IMR-90 (cell line): ENCODE measurements at regions not wholly inside any gene's neighbourhood (a gene's known extent, or its start where the extent isn't known, plus 50 kb on each side); places are given as distances from the start of the nearest gene placed in this dataset.

Experiments
- ATAC-seq: fragments of 200-7000 bp; cut with Tn5 transposase; 2 replicates; pipeline ENCODE4 v1.9.1; 2020; ENCODE audit warnings: low read depth, mild to moderate bottlenecking, moderate library complexity
- BruUV-seq: library from RNA; stranded (reverse); fragments of 400-500 nt; replicated peaks from 2 replicates; lab custom pipeline; 2021; lab: Mats Ljungman, UMichigan
- CTCF ChIA-PET: fragments of 300-600 bp; formaldehyde crosslinking; extraction: SDS; loops from one replicate; lab custom pipeline; 2021; ENCODE audit warnings: antibody characterized with exemption; lab: Yijun Ruan, JAX
- POLR2A ChIA-PET: fragments of 300-600 bp; sonication (Branson Sonifier 250); formaldehyde crosslinking; loops from one replicate; lab custom pipeline; 2022; ENCODE audit warnings: antibody characterized with exemption; ENCODE audit not compliant: unreplicated experiment; lab: Charles Lee
- DNase-seq: peaks from one replicate; pipeline ENCODE4 v3.0.0; 2013
- H2AFZ ChIP-seq: replicated peaks from 2 replicates; pipeline ENCODE3; 2013; ENCODE audit warnings: low read length, mild to moderate bottlenecking; ENCODE audit not compliant: poor library complexity
- H2AK5ac ChIP-seq: 2 replicates; pipeline ENCODE4 v1.6.1; 2013; ENCODE audit warnings: low read depth, low read length, inconsistent platforms
- H2AK9ac ChIP-seq: replicated peaks from 2 replicates; pipeline ENCODE3; 2013; ENCODE audit warnings: mild to moderate bottlenecking, low read depth, low read length, moderate library complexity; ENCODE audit not compliant: poor library complexity
- H2BK120ac ChIP-seq: 2 replicates; pipeline ENCODE4 v1.6.1; 2013; ENCODE audit warnings: low read depth, low read length, inconsistent platforms
- H2BK15ac ChIP-seq: 3 replicates; pipeline ENCODE4 v1.6.1; 2013; ENCODE audit warnings: low read depth, low read length, inconsistent platforms
- H2BK20ac ChIP-seq: 2 replicates; pipeline ENCODE4 v1.6.1; 2013; ENCODE audit warnings: low read depth, mild to moderate bottlenecking, inconsistent platforms, low read length, moderate library complexity
- H2BK5ac ChIP-seq: 2 replicates; pipeline ENCODE4 v1.6.1; 2013; ENCODE audit warnings: mild to moderate bottlenecking, low read depth, low read length, inconsistent platforms; ENCODE audit not compliant: poor library complexity, severe bottlenecking
- H3K14ac ChIP-seq: replicated peaks from 2 replicates; pipeline ENCODE4 v1.6.1; 2013; ENCODE audit warnings: low read depth, low read length, inconsistent platforms
- H3K18ac ChIP-seq: 2 replicates; pipeline ENCODE4 v1.6.1; 2013; ENCODE audit warnings: low read depth, low read length, control low read depth
- H3K23ac ChIP-seq: 2 replicates; pipeline ENCODE4 v1.6.1; 2013; ENCODE audit warnings: low read depth, low read length, inconsistent platforms
- H3K27ac ChIP-seq: 2 replicates; pipeline ENCODE4 v1.5.1; 2013; ENCODE audit warnings: mild to moderate bottlenecking, control low read depth, low read length; ENCODE audit not compliant: insufficient read depth
- H3K27me3 ChIP-seq: 2 replicates; pipeline ENCODE4 v1.6.1; 2013; ENCODE audit warnings: low read length; ENCODE audit not compliant: control insufficient read depth, insufficient read depth
- H3K36me3 ChIP-seq: 2 replicates; pipeline ENCODE4 v1.6.1; 2013; ENCODE audit warnings: low read length, mixed read lengths; ENCODE audit not compliant: control insufficient read depth, insufficient read depth
- H3K4ac ChIP-seq: 2 replicates; pipeline ENCODE4 v1.6.1; 2013; ENCODE audit warnings: low read depth, low read length, inconsistent platforms
- H3K4me1 ChIP-seq: 2 replicates; pipeline ENCODE4 v1.6.1; 2013; ENCODE audit warnings: low read length, mixed read lengths; ENCODE audit not compliant: control insufficient read depth, insufficient read depth
- H3K4me2 ChIP-seq: 2 replicates; pipeline ENCODE4 v1.6.1; 2013; ENCODE audit warnings: low read depth, mild to moderate bottlenecking, control low read depth, low read length, moderate library complexity
- H3K4me3 ChIP-seq: 2 replicates; pipeline ENCODE4 v1.5.1; 2013; ENCODE audit warnings: low read depth, mild to moderate bottlenecking, control low read depth, low read length, moderate library complexity; ENCODE audit not compliant: insufficient read depth
- H3K56ac ChIP-seq: 2 replicates; pipeline ENCODE4 v1.6.1; 2013; ENCODE audit warnings: low read length, inconsistent platforms; ENCODE audit not compliant: insufficient read depth; ENCODE audit errors: extremely low read depth
- H3K79me1 ChIP-seq, 2 experiments: 2 replicates each; pipeline ENCODE4 v1.6.1; 2013; ENCODE audit warnings: low read length in 2 of 2, inconsistent platforms in 1 of 2, low read depth in 1 of 2
- H3K9ac ChIP-seq: 2 replicates; pipeline ENCODE4 v1.6.1; 2013; ENCODE audit warnings: low read depth, low read length, control low read depth
- H3K9me1 ChIP-seq: 2 replicates; pipeline ENCODE4 v1.6.1; 2013; ENCODE audit warnings: low read length, inconsistent platforms; ENCODE audit not compliant: insufficient read depth
- H3K9me3 ChIP-seq: 2 replicates; pipeline ENCODE4 v1.6.1; 2013; ENCODE audit warnings: low read length; ENCODE audit not compliant: control insufficient read depth, insufficient read depth
- H4K20me1 ChIP-seq: 2 replicates; pipeline ENCODE4 v1.6.1; 2013; ENCODE audit warnings: low read length, inconsistent platforms; ENCODE audit not compliant: insufficient read depth
- H4K5ac ChIP-seq: 2 replicates; pipeline ENCODE4 v1.6.1; 2013; ENCODE audit warnings: mild to moderate bottlenecking, low read depth, low read length, control low read depth
- H4K8ac ChIP-seq, 2 experiments: 2 replicates each; pipeline ENCODE4 v1.6.1; 2013; ENCODE audit warnings: low read depth in 2 of 2, low read length in 2 of 2, control low read depth in 1 of 2, inconsistent platforms in 1 of 2
- H4K91ac ChIP-seq: 2 replicates; pipeline ENCODE4 v1.6.1; 2013; ENCODE audit warnings: low read depth, low read length, inconsistent platforms; ENCODE audit not compliant: insufficient read depth
- BHLHE40 ChIP-seq: fragments of 150-350 bp; IDR thresholded peaks from 2 replicates; pipeline ENCODE4 v1.6.1; 2016; ENCODE audit warnings: mild to moderate bottlenecking, low read depth, low read length
- CEBPB ChIP-seq: IDR thresholded peaks from 2 replicates; pipeline ENCODE4 v1.6.1; 2012; ENCODE audit warnings: low read depth, low read length, improper control_type of control experiment
- CHD1 ChIP-seq: IDR thresholded peaks from 2 replicates; pipeline ENCODE4 v1.6.1; 2012; ENCODE audit warnings: low read depth, low read length, improper control_type of control experiment
- FOS ChIP-seq: fragments of 150-350 bp; IDR thresholded peaks from 2 replicates; pipeline ENCODE4 v1.6.1; 2016; ENCODE audit warnings: low read depth, low read length
- MAFK ChIP-seq: IDR thresholded peaks from 2 replicates; pipeline ENCODE4 v1.6.1; 2012; ENCODE audit warnings: low read depth, low read length, improper control_type of control experiment
- MAZ ChIP-seq: IDR thresholded peaks from 2 replicates; pipeline ENCODE4 v1.6.1; 2012; ENCODE audit warnings: low read depth, mild to moderate bottlenecking, low read length, improper control_type of control experiment, moderate library complexity, borderline replicate concordance
- MXI1 ChIP-seq: IDR thresholded peaks from 2 replicates; pipeline ENCODE4 v1.6.1; 2012; ENCODE audit warnings: low read depth, mild to moderate bottlenecking, low read length, moderate library complexity, borderline replicate concordance
- NFE2L2 ChIP-seq: fragments of 150-350 bp; IDR thresholded peaks from 2 replicates; pipeline ENCODE4 v1.6.1; 2016; ENCODE audit warnings: low read depth, mild to moderate bottlenecking, low read length
- POLR2A ChIP-seq: IDR thresholded peaks from 2 replicates; pipeline ENCODE4 v1.6.1; 2012; ENCODE audit warnings: mild to moderate bottlenecking, low read depth, low read length
- RAD21 ChIP-seq: IDR thresholded peaks from 2 replicates; pipeline ENCODE4 v1.6.1; 2012; ENCODE audit warnings: low read length, improper control_type of control experiment
- RCOR1 ChIP-seq: IDR thresholded peaks from 2 replicates; pipeline ENCODE4 v1.6.1; 2012; ENCODE audit warnings: mild to moderate bottlenecking, low read length, improper control_type of control experiment; ENCODE audit not compliant: insufficient replicate concordance
- RFX5 ChIP-seq: IDR thresholded peaks from 2 replicates; pipeline ENCODE4 v1.8.0; 2012; ENCODE audit warnings: low read depth, mild to moderate bottlenecking, low read length, moderate library complexity
- WGBS, 2 experiments: methylation state at CpG; one replicate each; pipeline versions ENCODE4 v1.1.5 to v1.1.7; 2013; ENCODE audit warnings: missing lambda C conversion rate in 2 of 2; ENCODE audit not compliant: insufficient read length in 1 of 2; ENCODE audit errors: extremely low coverage in 2 of 2; 5-methylcytosine and 5-hydroxymethylcytosine counted together
- dilution Hi-C: fragments of 300-500 bp; cut with HindIII; formaldehyde crosslinking; loops from one replicate; pipeline ENCODE4 v1.14.3; 2018; ENCODE audit warnings: low sequenced_read_pairs; ENCODE audit not compliant: unreplicated experiment
- in situ Hi-C: fragments of 300-500 bp; cut with MboI; formaldehyde crosslinking; loops from 3 replicates; pipeline ENCODE4 v1.14.3; 2019; ENCODE audit warnings: low sequenced_read_pairs, inconsistent platforms, mixed read lengths
- intact Hi-C: fragments of 100-400 bp; cut with micrococcal nuclease; formaldehyde crosslinking; loops from 2 replicates; pipeline ENCODE4 v1.10.0; 2022
- TF ChIP-seq, protein P1 (sequence below): conservative IDR thresholded peaks from 2 replicates; pipeline ENCODE4 v1.5.1; 2012; ENCODE audit warnings: mild to moderate bottlenecking, low read depth, low read length, improper control_type of control experiment
- TF ChIP-seq, protein P2 (sequence below): fragments of 150-350 bp; IDR thresholded peaks from 2 replicates; pipeline ENCODE4 v1.6.1; 2017; ENCODE audit warnings: mild to moderate bottlenecking, antibody characterized with exemption, low read length, low read depth
- TF ChIP-seq, protein P3 (sequence below): fragments of 150-350 bp; IDR thresholded peaks from 2 replicates; pipeline ENCODE4 v1.6.1; 2016; ENCODE audit warnings: low read depth, mild to moderate bottlenecking, low read length, moderate library complexity, borderline replicate concordance

DNA sequence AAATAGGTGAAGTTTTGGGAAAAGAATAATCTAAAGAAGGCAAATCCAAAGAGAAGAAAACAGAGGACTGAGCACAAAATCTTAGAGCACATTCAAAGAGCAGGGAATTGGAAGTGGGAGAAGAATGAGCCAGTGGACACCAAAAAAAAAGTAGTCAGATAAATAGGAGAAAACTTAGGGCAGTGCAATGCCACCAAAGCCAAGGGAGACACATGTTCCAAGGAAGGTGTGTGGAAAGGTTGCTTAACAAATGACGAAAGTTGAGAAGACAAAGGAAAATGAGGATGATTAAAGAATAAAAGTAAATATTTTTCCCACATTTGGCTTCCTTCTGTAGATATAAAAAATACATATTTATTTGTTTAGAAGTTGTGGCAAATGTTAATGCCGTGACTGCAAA is 237.6 kb downstream of the TANC2 start:
- Histone ChIP-seq H3K36me3 (peaks cover 8% of the 10 kb centered on the region), H3K9me1 (no peaks in the 10 kb centered on the region), H3K9me3 (peaks cover 5% of the 10 kb centered on the region; the same call in 1 of the 2 replicates), H3K4me3 (no peak overlapping the region), H4K20me1 (no peaks in the 10 kb centered on the region), H3K56ac (no peak overlapping the region), H3K4me1 (no peaks in the 10 kb centered on the region), H3K27ac (no peak overlapping the region), H3K23ac (no peak overlapping the region), H2BK5ac (no peak overlapping the region), H2AFZ (no peak overlapping the region), H4K8ac (no peak overlapping the region), H2BK20ac (no peak overlapping the region), H4K91ac (no peak overlapping the region), H3K14ac (no peak overlapping the region), H3K79me1 (peaks cover 6 to 16% of the 10 kb centered on the region in 2 experiments; a peak in 3 of 4 replicates), H3K9ac (no peak overlapping the region), H3K4me2 (no peak overlapping the region), H2AK5ac (no peak overlapping the region), H3K18ac (no peak overlapping the region), H3K27me3 (no peaks in the 10 kb centered on the region), H3K4ac (no peak overlapping the region), H2BK15ac (no peak overlapping the region), H4K5ac (no peak overlapping the region), H2BK120ac (no peak overlapping the region), H2AK9ac (no peak overlapping the region)
- dilution Hi-C loops (no loop called here), intact Hi-C loops (no loop called here), in situ Hi-C loops (no loop called here)
- ChIA-PET CTCF (no interaction called here), POLR2A (no interaction called here)
- no peak for TF ChIP-seq BHLHE40
- no peak for TF ChIP-seq RAD21
- TF ChIP-seq CEBPB, result no peak
- no peak for TF ChIP-seq CHD1
- TF ChIP-seq NFE2L2, result no peak
- TF ChIP-seq, protein P1, sequence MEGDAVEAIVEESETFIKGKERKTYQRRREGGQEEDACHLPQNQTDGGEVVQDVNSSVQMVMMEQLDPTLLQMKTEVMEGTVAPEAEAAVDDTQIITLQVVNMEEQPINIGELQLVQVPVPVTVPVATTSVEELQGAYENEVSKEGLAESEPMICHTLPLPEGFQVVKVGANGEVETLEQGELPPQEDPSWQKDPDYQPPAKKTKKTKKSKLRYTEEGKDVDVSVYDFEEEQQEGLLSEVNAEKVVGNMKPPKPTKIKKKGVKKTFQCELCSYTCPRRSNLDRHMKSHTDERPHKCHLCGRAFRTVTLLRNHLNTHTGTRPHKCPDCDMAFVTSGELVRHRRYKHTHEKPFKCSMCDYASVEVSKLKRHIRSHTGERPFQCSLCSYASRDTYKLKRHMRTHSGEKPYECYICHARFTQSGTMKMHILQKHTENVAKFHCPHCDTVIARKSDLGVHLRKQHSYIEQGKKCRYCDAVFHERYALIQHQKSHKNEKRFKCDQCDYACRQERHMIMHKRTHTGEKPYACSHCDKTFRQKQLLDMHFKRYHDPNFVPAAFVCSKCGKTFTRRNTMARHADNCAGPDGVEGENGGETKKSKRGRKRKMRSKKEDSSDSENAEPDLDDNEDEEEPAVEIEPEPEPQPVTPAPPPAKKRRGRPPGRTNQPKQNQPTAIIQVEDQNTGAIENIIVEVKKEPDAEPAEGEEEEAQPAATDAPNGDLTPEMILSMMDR, result no peak
- no peak for TF ChIP-seq FOS
- TF ChIP-seq, protein P2, sequence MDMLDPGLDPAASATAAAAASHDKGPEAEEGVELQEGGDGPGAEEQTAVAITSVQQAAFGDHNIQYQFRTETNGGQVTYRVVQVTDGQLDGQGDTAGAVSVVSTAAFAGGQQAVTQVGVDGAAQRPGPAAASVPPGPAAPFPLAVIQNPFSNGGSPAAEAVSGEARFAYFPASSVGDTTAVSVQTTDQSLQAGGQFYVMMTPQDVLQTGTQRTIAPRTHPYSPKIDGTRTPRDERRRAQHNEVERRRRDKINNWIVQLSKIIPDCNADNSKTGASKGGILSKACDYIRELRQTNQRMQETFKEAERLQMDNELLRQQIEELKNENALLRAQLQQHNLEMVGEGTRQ, result no peak
- no peak for TF ChIP-seq MAFK
- no peak for TF ChIP-seq POLR2A
- TF ChIP-seq RFX5, result no peak
- no peak for TF ChIP-seq MAZ
- no peak for TF ChIP-seq RCOR1
- TF ChIP-seq, protein P3, sequence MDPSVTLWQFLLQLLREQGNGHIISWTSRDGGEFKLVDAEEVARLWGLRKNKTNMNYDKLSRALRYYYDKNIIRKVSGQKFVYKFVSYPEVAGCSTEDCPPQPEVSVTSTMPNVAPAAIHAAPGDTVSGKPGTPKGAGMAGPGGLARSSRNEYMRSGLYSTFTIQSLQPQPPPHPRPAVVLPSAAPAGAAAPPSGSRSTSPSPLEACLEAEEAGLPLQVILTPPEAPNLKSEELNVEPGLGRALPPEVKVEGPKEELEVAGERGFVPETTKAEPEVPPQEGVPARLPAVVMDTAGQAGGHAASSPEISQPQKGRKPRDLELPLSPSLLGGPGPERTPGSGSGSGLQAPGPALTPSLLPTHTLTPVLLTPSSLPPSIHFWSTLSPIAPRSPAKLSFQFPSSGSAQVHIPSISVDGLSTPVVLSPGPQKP, result no peak
- no peak for TF ChIP-seq MXI1
- no peak for ATAC-seq
- DNase-seq, result no peak
- BruUV-seq, result no TSS peak
- no CpG with 5 or more reads among the region's 2 CpGs for WGBS, 2 experiments
